KOPT-K1 (cell line): ENCODE measurements at regions not wholly inside any gene's neighbourhood (a gene's known extent, or its start where the extent isn't known, plus 50 kb on each side); places are given as distances from the start of the nearest gene placed in this dataset.
A peak's percentile ranks its signal among the peaks of the same experiment; 100 is the strongest.
"Not testable (repeated sequence)": the region's sequence is repeated elsewhere in the genome, so short reads cannot be mapped to it uniquely, and the experiment has no call there.

Experiments used
- H3K27ac ChIP-seq: fragments of 200-600 bp; sonication (generic); 2 replicates; pipeline ENCODE4 v1.5.1; 2016; ENCODE audit warnings: antibody characterized with exemption, mild to moderate bottlenecking, low read depth, low read length; ENCODE audit not compliant: poor library complexity, severe bottlenecking
- H3K36me3 ChIP-seq: fragments of 200-600 bp; sonication (generic); 2 replicates; pipeline ENCODE4 v1.5.1; 2017; ENCODE audit warnings: antibody characterized with exemption, mild to moderate bottlenecking, low read length, moderate library complexity; ENCODE audit not compliant: insufficient read depth
- H3K9me3 ChIP-seq: fragments of 200-600 bp; sonication (generic); 2 replicates; pipeline ENCODE4 v1.5.1; 2017; ENCODE audit warnings: antibody characterized with exemption, low read length, mild to moderate bottlenecking; ENCODE audit not compliant: insufficient read depth, poor library complexity, severe bottlenecking

DNA sequence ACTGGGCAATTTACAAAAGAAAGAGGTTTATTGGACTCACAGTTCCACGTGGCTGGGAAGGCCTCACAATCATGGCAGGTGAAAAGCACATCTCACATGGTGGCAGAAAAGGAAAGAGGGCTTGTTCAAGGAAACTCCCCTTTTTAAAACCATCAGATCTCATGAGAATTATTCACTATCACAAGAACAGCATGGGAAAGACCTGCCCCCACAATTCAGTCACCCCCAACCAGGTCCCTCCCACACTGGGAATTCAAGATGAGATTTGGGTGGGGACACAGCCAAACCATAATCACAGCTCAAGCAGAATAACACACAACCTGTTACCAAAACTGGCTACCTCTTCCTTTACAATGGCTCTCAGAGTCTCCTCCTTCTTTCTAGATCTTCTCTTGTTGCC lies 85.5 kb downstream of the VCPKMT start:
- not testable (repeated sequence) for H3K27ac ChIP-seq, H3K9me3 ChIP-seq, H3K36me3 ChIP-seq

DNA sequence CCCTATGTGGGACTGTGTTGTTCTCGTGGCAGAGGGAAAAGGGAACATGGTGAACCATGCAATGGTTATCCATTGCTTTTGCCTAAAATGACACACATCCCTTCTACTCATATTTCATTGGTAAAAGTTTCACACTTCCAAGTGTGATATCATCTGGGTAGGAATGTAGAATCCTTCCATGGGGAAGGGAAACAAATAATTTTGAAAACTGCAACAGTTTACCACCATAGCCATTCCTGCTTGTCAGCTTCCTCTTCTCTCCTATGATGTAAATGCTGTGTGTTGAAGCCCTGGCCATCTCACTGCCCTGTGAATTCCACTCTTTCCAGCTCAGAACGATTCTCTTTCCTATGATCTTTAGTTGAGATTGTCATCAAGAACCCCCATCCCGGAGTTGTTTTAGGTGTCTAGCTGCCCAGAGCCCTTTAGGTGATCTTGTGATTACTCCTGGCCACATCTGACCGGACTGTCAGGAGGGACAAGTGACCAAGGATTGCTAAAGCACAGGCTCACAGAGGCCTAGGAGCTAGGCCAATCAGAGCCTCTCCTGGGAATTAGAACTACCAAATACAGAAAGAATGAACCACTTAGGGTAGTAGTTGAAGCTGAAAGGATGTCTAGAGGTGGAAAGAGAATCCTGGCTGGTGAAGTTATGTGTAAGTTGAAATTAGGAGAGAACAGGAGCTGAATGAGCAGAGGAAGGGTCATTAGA lies 84.6 kb downstream of the VCPKMT start:
- no peak overlapping the region for H3K27ac ChIP-seq
- no peaks in the 10 kb centered on the region for H3K9me3 ChIP-seq
- no peaks in the 10 kb centered on the region for H3K36me3 ChIP-seq

DNA sequence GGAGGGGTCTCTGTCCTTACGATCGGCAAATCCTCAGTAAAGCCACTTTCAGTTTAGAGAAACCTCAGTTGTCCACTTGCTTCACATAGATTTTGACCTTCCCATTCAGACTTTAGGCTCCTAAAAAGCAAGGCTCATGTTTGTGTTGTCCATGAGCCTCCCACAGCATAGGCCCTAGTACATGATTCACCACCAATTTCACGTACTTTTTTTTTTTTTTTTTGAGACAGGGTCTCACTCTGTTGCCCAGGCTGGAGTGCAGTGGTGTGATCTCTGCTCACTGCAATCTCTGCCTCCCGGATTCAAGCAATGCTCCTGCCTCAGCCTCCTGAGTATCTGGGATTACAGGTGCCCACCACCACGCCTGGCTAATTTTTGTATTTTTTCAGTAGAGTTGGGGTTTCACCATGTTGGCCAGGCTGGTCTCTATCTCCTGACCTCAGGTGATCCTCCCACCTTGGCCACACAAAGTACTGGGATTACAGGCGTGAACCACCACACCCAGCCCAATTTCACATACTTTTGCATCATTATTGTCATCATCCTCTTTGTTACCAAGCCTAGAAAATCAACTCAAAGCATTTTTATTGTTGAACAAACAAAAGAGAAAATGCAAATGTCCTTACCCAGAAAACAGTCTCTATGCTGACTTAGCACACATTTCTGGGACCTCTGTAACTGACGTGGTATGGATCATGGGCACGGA lies 83.8 kb downstream of the VCPKMT start:
- not testable (repeated sequence) for H3K27ac ChIP-seq, H3K36me3 ChIP-seq, H3K9me3 ChIP-seq

DNA sequence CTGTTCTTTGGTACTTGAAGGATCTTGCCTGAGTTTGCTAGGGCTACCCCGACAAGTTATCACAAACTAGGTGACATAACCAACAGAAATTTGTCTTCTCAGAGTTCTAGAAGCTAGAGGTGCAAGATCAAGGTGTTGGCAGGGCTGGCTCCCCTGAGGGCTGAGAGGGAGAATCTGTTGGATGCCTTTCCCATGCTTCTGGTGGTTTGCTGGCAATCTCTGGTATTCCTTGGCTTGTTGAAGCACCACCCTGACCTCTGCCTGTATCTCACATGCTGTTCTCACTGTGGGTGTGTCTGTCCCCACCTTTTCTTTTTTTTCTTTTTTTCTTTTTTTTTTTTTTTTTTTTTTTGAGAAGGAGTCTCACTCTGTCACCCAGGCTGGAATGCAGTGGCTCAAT lies 81.2 kb downstream of the VCPKMT start:
- no peaks in the 10 kb centered on the region for H3K9me3 ChIP-seq
- H3K27ac ChIP-seq: no peak overlapping the region
- no peaks in the 10 kb centered on the region for H3K36me3 ChIP-seq

DNA sequence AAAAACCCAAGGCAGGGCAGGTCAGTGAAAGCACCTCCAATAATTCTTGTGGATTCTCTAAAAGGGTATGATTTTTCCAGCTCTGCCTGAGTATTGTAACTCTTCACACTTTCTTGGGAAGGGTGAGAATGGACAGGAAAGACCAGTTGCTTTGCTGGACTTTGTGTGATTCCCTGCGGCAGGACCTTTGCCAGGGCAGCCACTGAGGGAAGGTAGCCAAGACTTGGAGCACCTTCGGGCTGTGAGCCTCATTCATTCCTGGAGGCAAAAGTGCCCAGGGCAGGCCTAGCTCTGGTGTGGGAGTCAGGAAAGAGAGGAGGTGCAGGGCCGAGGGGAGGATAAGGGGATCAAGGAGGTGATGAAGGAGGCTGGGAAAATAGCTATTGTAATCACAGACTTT lies 80.2 kb downstream of the VCPKMT start:
- Histone ChIP-seq H3K36me3 (no peaks in the 10 kb centered on the region), H3K27ac (no peak overlapping the region), H3K9me3 (no peaks in the 10 kb centered on the region)

DNA sequence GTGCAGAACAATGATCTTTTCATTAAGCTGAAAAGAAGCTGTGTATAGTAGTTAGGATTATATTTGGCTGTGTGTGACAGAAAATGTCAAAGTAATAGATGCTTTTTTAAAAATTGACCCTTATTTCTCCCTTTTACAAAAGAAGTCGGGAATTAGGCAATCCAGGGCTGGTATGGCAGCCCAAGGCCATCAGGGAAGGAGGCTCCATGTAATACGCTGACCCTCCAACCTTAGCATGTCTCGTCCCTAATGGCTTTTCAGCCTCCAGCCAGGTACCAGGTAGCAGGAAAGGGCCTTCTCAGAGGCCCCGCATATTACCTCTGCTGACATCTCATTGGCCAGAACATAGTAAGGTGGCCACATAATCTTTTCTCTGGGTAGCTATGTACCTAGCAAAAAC lies 79.7 kb downstream of the VCPKMT start:
- no peaks in the 10 kb centered on the region for H3K9me3 ChIP-seq
- no peak overlapping the region for H3K27ac ChIP-seq
- no peaks in the 10 kb centered on the region for H3K36me3 ChIP-seq

DNA sequence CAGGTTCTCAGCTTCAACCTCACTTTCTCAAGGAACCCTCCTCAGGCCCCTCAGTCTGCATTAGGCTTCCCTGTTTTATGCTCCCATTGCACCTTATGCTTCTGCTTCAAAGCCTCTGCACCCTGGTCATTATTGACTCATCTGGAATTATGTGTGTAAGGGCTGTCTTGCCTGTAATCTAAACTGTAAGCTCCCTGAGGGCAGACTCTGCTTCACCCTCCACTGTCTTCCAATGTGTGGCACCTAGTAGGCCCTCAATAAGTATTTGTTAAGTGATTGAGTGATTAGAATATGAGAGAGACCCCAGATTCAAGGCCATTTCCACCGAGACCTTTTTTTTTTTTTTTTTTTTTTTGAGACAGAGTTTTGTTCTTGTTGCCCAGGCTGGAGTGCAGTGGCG lies 79.1 kb downstream of the VCPKMT start:
- Histone ChIP-seq H3K27ac (no peak overlapping the region), H3K9me3 (no peaks in the 10 kb centered on the region), H3K36me3 (no peaks in the 10 kb centered on the region)

DNA sequence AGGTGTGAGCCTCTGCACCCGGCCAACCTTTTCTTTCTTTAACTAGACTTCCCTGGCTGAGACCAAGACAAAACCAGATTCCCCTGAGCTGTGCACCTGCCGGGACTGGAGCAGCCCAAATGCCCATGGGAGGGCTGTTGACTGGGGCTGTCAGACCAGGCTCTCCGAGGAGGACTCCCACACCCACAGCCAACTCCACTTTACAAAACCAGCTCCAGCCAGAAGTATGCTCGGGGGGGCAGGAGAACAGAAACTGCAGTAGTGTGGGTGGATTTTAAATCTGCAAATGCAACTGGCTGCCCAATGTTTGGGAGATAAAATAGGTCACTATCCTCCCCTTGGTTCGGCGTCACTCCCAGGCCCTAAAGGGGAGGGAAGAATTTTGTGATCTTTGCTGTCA lies 78.5 kb downstream of the VCPKMT start:
- Histone ChIP-seq H3K9me3 (no peaks in the 10 kb centered on the region), H3K36me3 (no peaks in the 10 kb centered on the region), H3K27ac (no peak overlapping the region)

DNA sequence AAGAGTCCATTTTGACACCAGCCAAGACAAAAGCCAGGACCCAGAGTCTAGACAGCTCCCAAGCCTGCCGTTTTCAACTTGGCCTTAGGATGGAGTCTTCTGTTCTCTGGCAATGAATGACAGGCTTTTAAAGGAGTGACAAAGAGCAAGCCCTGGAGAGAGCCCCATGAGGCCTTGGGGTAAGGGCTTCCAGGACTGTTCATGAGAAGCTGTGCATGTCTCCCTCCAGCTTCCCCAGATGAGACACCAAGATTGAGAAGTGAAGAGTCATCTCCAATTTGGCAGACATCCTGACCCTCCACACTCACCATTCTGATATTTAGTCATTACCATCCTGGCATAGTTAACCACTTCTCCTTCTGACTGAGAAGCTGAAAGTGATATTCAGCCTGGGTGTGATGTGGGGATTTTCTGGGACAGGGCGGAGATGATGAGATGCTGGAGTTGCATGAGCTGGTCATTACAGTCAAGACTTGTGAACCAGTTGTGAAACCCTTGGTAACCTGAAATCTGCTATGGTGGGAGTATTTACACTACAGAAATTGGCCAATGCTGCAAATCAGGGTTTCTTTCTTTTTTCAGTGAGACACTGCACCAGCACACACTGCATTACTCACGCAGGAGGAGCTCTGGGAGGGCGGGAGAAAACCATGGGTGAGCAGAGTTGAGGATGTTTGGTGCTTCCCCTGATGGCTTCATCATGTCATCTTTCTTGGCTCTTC lies 77.8 kb downstream of the VCPKMT start:
- H3K9me3 ChIP-seq: no peaks in the 10 kb centered on the region
- no peak overlapping the region for H3K27ac ChIP-seq
- no peaks in the 10 kb centered on the region for H3K36me3 ChIP-seq

DNA sequence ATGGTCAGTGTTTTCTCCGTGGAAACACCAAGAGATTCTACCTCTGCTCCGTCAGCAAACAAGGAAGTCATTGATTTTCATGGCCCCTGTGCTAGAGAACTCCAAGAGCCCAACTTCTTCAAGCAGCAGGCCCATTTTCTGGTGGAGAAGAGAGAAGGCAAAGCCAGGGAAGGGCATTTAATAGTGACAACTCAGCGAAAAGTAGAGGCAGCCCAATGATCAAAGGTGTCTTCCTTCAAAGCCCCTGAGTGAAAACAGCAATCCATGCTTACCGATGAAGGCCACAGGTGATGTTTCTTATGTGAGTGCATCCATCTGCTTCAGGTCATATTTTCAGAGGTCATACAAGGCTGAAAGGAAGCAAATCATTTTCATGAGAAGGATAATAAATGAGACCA lies 77.3 kb downstream of the VCPKMT start:
- H3K9me3 ChIP-seq: no peaks in the 10 kb centered on the region
- H3K36me3 ChIP-seq: no peaks in the 10 kb centered on the region
- no peak overlapping the region for H3K27ac ChIP-seq

DNA sequence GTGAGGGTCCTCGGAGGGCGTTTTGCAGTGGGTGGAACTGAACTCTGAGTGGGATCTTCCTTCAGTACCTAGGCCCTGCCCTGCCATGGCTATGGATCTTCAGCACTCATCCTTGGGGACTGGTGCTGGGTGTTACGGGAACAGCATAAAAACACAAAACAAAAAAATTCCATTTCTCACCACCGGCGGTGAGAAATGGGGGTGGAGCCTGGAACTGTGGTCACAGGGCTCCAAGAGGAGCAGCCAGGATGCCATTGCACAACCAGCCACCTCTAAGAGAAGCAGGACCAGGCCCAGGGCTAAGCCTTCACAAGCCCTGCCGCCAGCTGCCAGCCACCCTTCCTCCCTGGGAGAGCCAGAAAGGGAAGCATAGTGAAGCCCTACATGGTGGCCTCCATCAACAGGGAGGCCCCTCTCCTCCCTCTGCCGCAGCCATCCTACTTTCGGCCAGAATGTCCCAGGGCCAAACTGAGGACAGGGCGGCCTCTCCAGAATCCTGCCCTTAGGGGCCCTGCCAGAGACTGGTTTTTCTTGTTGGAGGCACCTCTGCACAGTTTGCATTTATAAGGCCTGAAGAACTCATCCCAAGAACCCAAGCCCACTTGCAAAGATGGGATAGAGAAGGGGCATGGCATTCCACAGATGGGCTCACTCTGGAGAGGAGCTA lies 76.5 kb downstream of the VCPKMT start:
- no peaks in the 10 kb centered on the region for H3K9me3 ChIP-seq
- no peaks in the 10 kb centered on the region for H3K36me3 ChIP-seq
- H3K27ac ChIP-seq: peak overlapping the region; percentile 52

DNA sequence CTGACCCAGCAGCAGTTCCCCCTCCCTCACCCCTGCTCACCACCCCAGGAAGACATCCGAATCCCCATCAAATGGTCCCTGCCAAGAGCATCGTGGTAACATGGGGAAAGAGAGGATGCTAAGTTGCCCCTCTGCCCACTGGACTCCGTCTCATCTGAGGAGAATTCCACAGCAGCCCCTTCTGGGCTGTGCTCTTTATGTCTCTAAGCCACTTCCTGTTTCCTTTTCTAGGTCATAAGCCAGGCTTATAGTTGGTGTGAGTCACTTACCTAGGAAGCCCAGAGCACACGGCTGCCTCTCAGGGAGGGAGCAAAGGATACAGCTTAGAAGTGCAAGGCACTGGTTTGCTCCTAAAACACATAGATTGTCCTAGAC lies 76.0 kb downstream of the VCPKMT start:
- peak overlapping the region; percentile 52 for H3K27ac ChIP-seq
- no peaks in the 10 kb centered on the region for H3K9me3 ChIP-seq
- no peaks in the 10 kb centered on the region for H3K36me3 ChIP-seq

DNA sequence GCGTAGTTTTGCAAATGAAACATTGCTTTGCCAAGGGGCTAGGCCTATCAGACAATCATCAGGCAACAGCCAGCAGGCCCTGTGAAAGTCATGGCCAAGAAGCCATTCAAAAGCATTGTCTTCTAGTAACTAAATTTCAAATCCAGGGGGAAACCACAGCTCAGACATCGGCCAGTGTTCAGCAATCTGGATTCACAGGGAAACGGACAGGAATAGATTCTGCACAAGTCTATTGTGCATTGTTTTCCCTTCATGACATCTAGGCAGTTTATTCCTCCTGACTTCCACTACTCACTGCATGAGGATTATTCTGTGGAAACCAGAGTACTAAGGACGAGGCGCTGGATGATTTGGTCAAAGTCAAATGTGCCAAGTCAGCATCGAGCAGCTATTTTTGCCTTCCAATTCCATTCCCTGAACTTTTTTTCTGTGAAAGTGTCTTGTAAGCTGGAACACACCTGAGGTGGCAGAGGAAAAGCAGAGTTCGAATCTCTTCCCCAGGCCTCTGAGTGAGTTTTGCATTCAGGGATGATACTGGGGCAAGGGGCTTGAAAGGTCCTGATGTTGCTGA lies 75.4 kb downstream of the VCPKMT start:
- Histone ChIP-seq H3K27ac (peak overlapping the region; percentile 52), H3K9me3 (no peaks in the 10 kb centered on the region), H3K36me3 (no peaks in the 10 kb centered on the region)

DNA sequence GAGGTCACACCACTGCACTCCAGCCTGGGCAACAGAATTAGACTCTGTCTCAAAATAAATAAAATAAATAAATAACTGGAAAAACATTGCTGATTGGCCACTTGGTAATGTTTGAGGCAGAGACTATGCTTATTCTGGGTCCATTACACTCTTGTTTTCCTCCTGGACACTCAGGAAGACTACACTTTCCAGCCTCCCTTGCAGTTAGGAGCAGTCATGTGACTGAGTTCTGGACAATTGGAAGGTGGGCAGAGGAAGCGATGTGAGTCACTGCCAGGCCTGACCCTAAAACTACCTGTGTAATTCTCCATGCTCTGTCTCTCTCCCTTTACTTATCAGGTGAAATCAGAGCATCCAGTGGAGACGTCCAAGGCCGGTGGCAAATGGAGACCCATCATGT lies 74.4 kb downstream of the VCPKMT start:
- Histone ChIP-seq H3K27ac (no peak overlapping the region), H3K9me3 (no peaks in the 10 kb centered on the region), H3K36me3 (no peaks in the 10 kb centered on the region)

DNA sequence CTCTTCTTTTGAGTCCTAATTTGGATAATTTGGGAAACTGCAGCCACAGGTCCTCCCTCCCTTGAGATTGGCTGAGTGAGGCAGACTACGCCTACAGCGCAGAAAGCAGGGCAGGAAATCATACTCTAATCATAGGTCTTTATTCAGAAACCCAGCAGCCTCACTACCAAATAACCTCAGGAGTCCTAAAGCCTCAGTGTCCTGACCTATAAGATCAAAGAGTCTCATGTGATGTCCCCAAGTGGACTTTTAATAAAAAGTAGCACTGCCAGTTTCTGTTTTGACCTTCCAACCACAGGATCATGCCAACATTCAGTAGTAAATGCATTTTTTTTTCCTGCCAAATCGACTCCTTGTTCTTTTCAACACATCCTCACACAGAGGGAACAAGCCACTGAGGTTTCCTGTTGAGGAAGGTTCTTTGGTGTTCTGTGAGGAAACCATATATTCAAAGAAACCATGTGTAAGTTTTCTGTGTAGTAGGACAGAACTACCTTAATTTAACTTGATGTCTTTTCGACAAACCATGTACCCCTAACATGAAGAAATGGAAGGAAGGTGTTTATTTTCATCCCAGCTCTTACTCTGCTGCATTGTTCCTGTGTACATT lies 72.2 kb downstream of the VCPKMT start:
- no peaks in the 10 kb centered on the region for H3K36me3 ChIP-seq
- peak overlapping the region; percentile 75 for H3K27ac ChIP-seq
- H3K9me3 ChIP-seq: no peaks in the 10 kb centered on the region
